H9 (cell line): ENCODE measurements at regions not wholly inside any gene's neighbourhood (a gene's known extent, or its start where the extent isn't known, plus 50 kb on each side); places are given as distances from the start of the nearest gene placed in this dataset.

ENCODE experiments used
- DNase-seq: peaks from one replicate; pipeline ENCODE4 v3.0.0-alpha.2; 2017
- H2AFZ ChIP-seq: one replicate; pipeline ENCODE4 v1.6.1; 2013; ENCODE audit warnings: mild to moderate bottlenecking, low read length, control low read depth, moderate library complexity
- H2AK5ac ChIP-seq: 2 replicates; pipeline ENCODE4 v1.6.1; 2013; ENCODE audit warnings: low read length, control low read depth, mixed read lengths; ENCODE audit not compliant: insufficient read length
- H2BK120ac ChIP-seq: one replicate; pipeline ENCODE4 v1.6.1; 2013; ENCODE audit warnings: low read depth, mild to moderate bottlenecking, low read length, control low read depth, inconsistent platforms; ENCODE audit not compliant: poor library complexity, severe bottlenecking
- H2BK12ac ChIP-seq: 2 replicates; pipeline ENCODE4 v1.6.1; 2013; ENCODE audit warnings: low read length, control low read depth, mixed read lengths, low read depth; ENCODE audit not compliant: insufficient read length
- H2BK15ac ChIP-seq: 2 replicates; pipeline ENCODE4 v1.6.1; 2013; ENCODE audit warnings: low read depth, low read length, control low read depth
- H2BK20ac ChIP-seq: one replicate; pipeline ENCODE4 v1.6.1; 2013; ENCODE audit warnings: low read depth, mild to moderate bottlenecking, low read length, control low read depth, inconsistent platforms; ENCODE audit not compliant: poor library complexity, severe bottlenecking
- H2BK5ac ChIP-seq: 2 replicates; pipeline ENCODE4 v1.6.1; 2013; ENCODE audit warnings: low read length, control low read depth, mixed read lengths; ENCODE audit not compliant: insufficient read length
- H3K14ac ChIP-seq: 2 replicates; pipeline ENCODE4 v1.6.1; 2013; ENCODE audit warnings: low read length, control low read depth; ENCODE audit not compliant: insufficient read depth
- H3K18ac ChIP-seq: 2 replicates; pipeline ENCODE4 v1.6.1; 2013; ENCODE audit warnings: low read depth, mild to moderate bottlenecking, mixed read lengths, low read length, control low read depth; ENCODE audit not compliant: insufficient read length
- H3K23ac ChIP-seq: 2 replicates; pipeline ENCODE4 v1.6.1; 2013; ENCODE audit warnings: low read length, control low read depth, mixed read lengths, low read depth; ENCODE audit not compliant: insufficient read length
- H3K23me2 ChIP-seq: 2 replicates; pipeline ENCODE4 v1.6.1; 2013; ENCODE audit warnings: low read depth, mild to moderate bottlenecking, mixed read lengths, low read length, control low read depth; ENCODE audit not compliant: insufficient read length, poor library complexity, severe bottlenecking
- H3K27ac ChIP-seq: 2 replicates; pipeline ENCODE4 v1.5.1; 2013; ENCODE audit warnings: low read length, control low read depth, mixed read lengths, low read depth; ENCODE audit not compliant: insufficient read length
- H3K27me3 ChIP-seq: 2 replicates; pipeline ENCODE4 v1.6.1; 2013; ENCODE audit warnings: low read length, control low read depth, inconsistent platforms; ENCODE audit not compliant: insufficient read depth
- H3K4ac ChIP-seq: 2 replicates; pipeline ENCODE4 v1.6.1; 2013; ENCODE audit warnings: low read depth, mild to moderate bottlenecking, control low read depth, inconsistent platforms, low read length, moderate library complexity
- H3K4me1 ChIP-seq: 2 replicates; pipeline ENCODE4 v1.6.1; 2013; ENCODE audit warnings: low read length, control low read depth, inconsistent platforms; ENCODE audit not compliant: insufficient read depth
- H3K4me2 ChIP-seq: 2 replicates; pipeline ENCODE4 v1.6.1; 2013; ENCODE audit warnings: low read length, control low read depth, mixed read lengths; ENCODE audit not compliant: insufficient read length, insufficient read depth
- H3K56ac ChIP-seq: 2 replicates; pipeline ENCODE4 v1.6.1; 2013; ENCODE audit warnings: low read depth, mild to moderate bottlenecking, mixed read lengths, low read length, control low read depth; ENCODE audit not compliant: insufficient read length
- H3K79me1 ChIP-seq: 2 replicates; pipeline ENCODE4 v1.6.1; 2013; ENCODE audit warnings: low read depth, mild to moderate bottlenecking, moderate library complexity, low read length, control low read depth, inconsistent platforms; ENCODE audit not compliant: insufficient read depth, poor library complexity, severe bottlenecking
- H3K79me2 ChIP-seq: 2 replicates; pipeline ENCODE4 v1.6.1; 2013; ENCODE audit warnings: low read length, control low read depth, inconsistent platforms; ENCODE audit not compliant: insufficient read depth
- H3K9ac ChIP-seq: 2 replicates; pipeline ENCODE4 v1.6.1; 2013; ENCODE audit warnings: low read length, control low read depth, mixed read lengths; ENCODE audit not compliant: insufficient read length; ENCODE audit errors: extremely low read depth
- H3K9me3 ChIP-seq: one replicate; pipeline ENCODE4 v1.6.1; 2013; ENCODE audit warnings: low read depth, low read length, inconsistent platforms; ENCODE audit not compliant: control insufficient read depth
- H3T11ph ChIP-seq: one replicate; pipeline ENCODE4 v1.6.1; 2013; ENCODE audit warnings: mild to moderate bottlenecking, low read length, control low read depth, inconsistent platforms
- H4K20me1 ChIP-seq: one replicate; pipeline ENCODE4 v1.6.1; 2013; ENCODE audit not compliant: control insufficient read depth, insufficient read length, insufficient read depth
- H4K5ac ChIP-seq: 2 replicates; pipeline ENCODE4 v1.6.1; 2013; ENCODE audit warnings: low read depth, mild to moderate bottlenecking, mixed read lengths, low read length, control low read depth; ENCODE audit not compliant: insufficient read length
- H4K8ac ChIP-seq: replicated peaks from 2 replicates; pipeline ENCODE4 v1.6.1; 2013; ENCODE audit warnings: low read length, control low read depth, mixed read lengths, low read depth; ENCODE audit not compliant: insufficient read length
- H4K91ac ChIP-seq: 2 replicates; pipeline ENCODE4 v1.6.1; 2013; ENCODE audit warnings: low read depth, mild to moderate bottlenecking, moderate library complexity, mixed read lengths, low read length, control low read depth; ENCODE audit not compliant: insufficient read length
- H3K27ac Mint-ChIP-seq, 3 experiments: 2 replicates in 2 of 3; 3 replicates in 1 of 3; pipeline ENCODE4 v1.8.0; 2020 to 2021; ENCODE audit warnings: mixed read lengths in 3 of 3, mild to moderate bottlenecking in 1 of 3, moderate library complexity in 1 of 3
- H3K27me3 Mint-ChIP-seq: 2 replicates; pipeline ENCODE4 v1.8.0; 2021; ENCODE audit warnings: low read depth, mild to moderate bottlenecking, moderate library complexity, mixed read lengths
- H3K36me3 Mint-ChIP-seq, 3 experiments: 2 replicates in 2 of 3; 3 replicates in 1 of 3; pipeline ENCODE4 v1.8.0; 2020 to 2021; ENCODE audit warnings: low read depth in 3 of 3, mixed read lengths in 3 of 3; ENCODE audit not compliant: insufficient read depth in 1 of 3
- H3K4me1 Mint-ChIP-seq, 2 experiments: 2 replicates each; pipeline ENCODE4 v1.8.0; 2020; ENCODE audit warnings: mixed read lengths in 2 of 2
- H3K4me3 Mint-ChIP-seq, 2 experiments: 2 replicates in 1 of 2; 3 replicates in 1 of 2; pipeline ENCODE4 v1.8.0; 2020 to 2021; ENCODE audit warnings: mild to moderate bottlenecking in 2 of 2, mixed read lengths in 2 of 2, moderate library complexity in 1 of 2
- H3K9me3 Mint-ChIP-seq, 2 experiments: 2 replicates in 1 of 2; 3 replicates in 1 of 2; pipeline ENCODE4 v1.8.0; 2020; ENCODE audit warnings: mild to moderate bottlenecking in 2 of 2, mixed read lengths in 2 of 2, moderate library complexity in 1 of 2
- CTCF ChIP-seq: fragments of 200-600 bp; sonication (generic); conservative IDR thresholded peaks from 3 replicates; pipeline ENCODE4 v1.8.0; 2021; ENCODE audit warnings: antibody characterized with exemption, mild to moderate bottlenecking
- WGBS: extraction: QIAGEN DNeasy Blood & Tissue Kit; methylation state at CpG from one replicate; pipeline ENCODE4 v1.1.7; 2013; ENCODE audit warnings: missing lambda C conversion rate, low lambda C conversion rate, mixed read lengths; ENCODE audit not compliant: insufficient read length; ENCODE audit errors: extremely low coverage; 5-methylcytosine and 5-hydroxymethylcytosine counted together

- Mint-ChIP-seq H3K9me3 (peaks cover 0 to 5% of the 10 kb centered on the region in 2 experiments; a peak in 2 of 5 replicates), H3K27me3 (no peaks in the 10 kb centered on the region), H3K4me3 (no peak overlapping the region), H3K36me3 (peaks cover 9 to 23% (median 21%) of the 10 kb centered on the region in 3 experiments), H3K27ac (no peak overlapping the region; a peak in 2 of 7 replicates), H3K4me1 (peaks cover 36 to 43% of the 10 kb centered on the region in 2 experiments)
- H3K4me1 ChIP-seq = peaks cover 3% of the 10 kb centered on the region; the same call in 1 of the 2 replicates
- H4K91ac ChIP-seq = no peak overlapping the region
- H3K56ac ChIP-seq = no peak overlapping the region
- H3K18ac ChIP-seq = no peak overlapping the region
- no peak overlapping the region for H3K4me2 ChIP-seq
- H3K27ac ChIP-seq = no peak overlapping the region
- H3K79me1 ChIP-seq = peaks cover 3% of the 10 kb centered on the region
- H3K23ac ChIP-seq = no peak overlapping the region
- H3K4ac ChIP-seq = no peak overlapping the region
- H3K14ac ChIP-seq = no peak overlapping the region
- no peak overlapping the region for H2AFZ ChIP-seq
- no peak for TF ChIP-seq CTCF
- H3K79me2 ChIP-seq = peaks cover 3% of the 10 kb centered on the region; the same call in 1 of the 2 replicates
- no peak overlapping the region for H3K9ac ChIP-seq
- no peak overlapping the region for H2AK5ac ChIP-seq
- no peak for DNase-seq
- H4K20me1 ChIP-seq = no peaks in the 10 kb centered on the region
- no peak overlapping the region for H2BK20ac ChIP-seq
- no peak overlapping the region for H2BK5ac ChIP-seq
- no peak overlapping the region for H3T11ph ChIP-seq
- H2BK120ac ChIP-seq = no peak overlapping the region
- H3K27me3 ChIP-seq = no peaks in the 10 kb centered on the region
- no peaks in the 10 kb centered on the region for H3K23me2 ChIP-seq
- no peak overlapping the region for H2BK12ac ChIP-seq
- no peak overlapping the region for H4K5ac ChIP-seq
- H2BK15ac ChIP-seq = no peak overlapping the region
- H4K8ac ChIP-seq = no peak overlapping the region
- WGBS = no CpG with 5 or more reads among the region's 3 CpGs
- no peaks in the 10 kb centered on the region for H3K9me3 ChIP-seq
Observed at GRCh38 chr14:89566644-89567415, 149.8 kb upstream of the FOXN3 start.
